Colonic mucosa (tissue), 4 donors: ENCODE measurements at regions not wholly inside any gene's neighbourhood (a gene's known extent, or its start where the extent isn't known, plus 50 kb on each side); places are given as distances from the start of the nearest gene placed in this dataset.

Experiments
- DNase-seq: peaks from one replicate; pipeline ENCODE4 v3.0.0-alpha.2; 2020
- H3K27ac ChIP-seq: fragments of 200-600 bp; one replicate; pipeline ENCODE4 v1.8.0; 2021
- H3K27me3 ChIP-seq: fragments of 200-600 bp; one replicate; pipeline ENCODE4 v1.8.0; 2021
- H3K36me3 ChIP-seq: fragments of 200-600 bp; one replicate; pipeline ENCODE4 v1.8.0; 2021
- H3K4me1 ChIP-seq: fragments of 200-600 bp; one replicate; pipeline ENCODE4 v1.8.0; 2021; ENCODE audit warnings: mild to moderate bottlenecking
- H3K4me3 ChIP-seq: fragments of 200-600 bp; one replicate; pipeline ENCODE4 v1.8.0; 2021
- H3K9ac ChIP-seq, 2 donors: one replicate each; pipeline ENCODE4 v1.7.0; 2013; ENCODE audit warnings: control low read depth in 2 of 2, low read depth in 2 of 2, low read length in 2 of 2
- H3K9me3 ChIP-seq: fragments of 200-600 bp; one replicate; pipeline ENCODE4 v1.8.0; 2021
- CTCF ChIP-seq: fragments of 200-600 bp; IDR thresholded peaks from one replicate; pipeline ENCODE4 v1.8.0; 2022; ENCODE audit warnings: antibody characterized with exemption, mild to moderate bottlenecking
- intact Hi-C: fragments of 100-400 bp; cut with DNase I; formaldehyde crosslinking; loops from one replicate; pipeline ENCODE4 v1.14.1; 2022
- donor health status: healthy.
- donor health status: DM: no; HTN: no; CAD: no.
- donor health status: DM: no; HTN: no; CAD: no.

DNA sequence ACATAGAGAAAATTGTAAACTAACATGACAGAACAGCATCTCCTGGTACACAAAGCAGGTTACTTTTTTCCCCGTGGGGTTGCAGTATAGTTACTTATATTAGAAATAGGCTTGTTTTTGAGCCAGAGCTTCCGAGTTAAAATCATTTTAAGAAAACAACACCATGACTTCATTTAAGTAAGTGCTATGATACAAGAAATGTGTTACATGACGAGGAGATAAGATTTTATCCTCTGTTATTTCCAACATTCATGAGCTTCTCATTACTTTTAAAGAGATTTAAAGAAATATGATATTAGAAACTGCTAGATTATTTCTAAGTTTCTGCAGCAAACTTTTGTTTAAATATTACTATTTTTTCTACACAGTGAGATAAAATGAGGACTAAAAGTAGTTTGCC is 968.7 kb downstream of the GATA3 start:
- Histone ChIP-seq H3K4me3 (no peak overlapping the region), H3K9ac (no peak overlapping the region), H3K36me3 (no peaks in the 10 kb centered on the region), H3K27ac (no peak overlapping the region), H3K27me3 (no peaks in the 10 kb centered on the region), H3K4me1 (no peaks in the 10 kb centered on the region), H3K9me3 (no peaks in the 10 kb centered on the region)
- DNase-seq = no peak
- intact Hi-C loops = no loop called here
- no peak for TF ChIP-seq CTCF

GRCh38 chr10:9024210-9024609 is 969.7 kb downstream of the GATA3 start:
- Histone ChIP-seq H3K27ac (no peak overlapping the region), H3K27me3 (no peaks in the 10 kb centered on the region), H3K9ac (no peak overlapping the region), H3K4me1 (no peaks in the 10 kb centered on the region), H3K9me3 (no peaks in the 10 kb centered on the region), H3K4me3 (no peak overlapping the region), H3K36me3 (no peaks in the 10 kb centered on the region)
- DNase-seq = no peak
- intact Hi-C loops = no loop called here
- no peak for TF ChIP-seq CTCF

DNA sequence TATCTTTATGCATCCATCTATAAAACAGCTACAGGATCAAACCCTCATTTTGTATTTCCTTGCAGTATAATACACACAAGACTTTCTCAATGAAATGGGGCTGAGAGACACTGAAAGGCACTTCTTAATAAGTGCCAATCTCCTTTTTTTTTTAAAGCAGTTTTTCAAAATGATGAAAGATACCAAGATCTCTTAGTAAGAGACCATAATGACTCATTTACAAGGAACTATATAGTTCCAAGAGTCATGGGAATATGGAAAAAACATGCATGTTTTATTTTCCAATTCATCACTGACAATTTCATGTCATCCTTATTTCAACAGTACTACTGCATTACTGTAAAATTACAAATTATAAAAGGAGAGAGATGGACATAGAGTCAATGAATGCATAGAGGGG is 973.7 kb downstream of the GATA3 start:
- H3K9me3 ChIP-seq = no peaks in the 10 kb centered on the region
- H3K36me3 ChIP-seq = no peaks in the 10 kb centered on the region
- no peak overlapping the region for H3K27ac ChIP-seq
- H3K27me3 ChIP-seq = no peaks in the 10 kb centered on the region
- no peak for DNase-seq
- no peak for TF ChIP-seq CTCF
- no peak overlapping the region for H3K9ac ChIP-seq
- H3K4me3 ChIP-seq = no peak overlapping the region
- H3K4me1 ChIP-seq = no peaks in the 10 kb centered on the region
- intact Hi-C loops = no loop called here

DNA sequence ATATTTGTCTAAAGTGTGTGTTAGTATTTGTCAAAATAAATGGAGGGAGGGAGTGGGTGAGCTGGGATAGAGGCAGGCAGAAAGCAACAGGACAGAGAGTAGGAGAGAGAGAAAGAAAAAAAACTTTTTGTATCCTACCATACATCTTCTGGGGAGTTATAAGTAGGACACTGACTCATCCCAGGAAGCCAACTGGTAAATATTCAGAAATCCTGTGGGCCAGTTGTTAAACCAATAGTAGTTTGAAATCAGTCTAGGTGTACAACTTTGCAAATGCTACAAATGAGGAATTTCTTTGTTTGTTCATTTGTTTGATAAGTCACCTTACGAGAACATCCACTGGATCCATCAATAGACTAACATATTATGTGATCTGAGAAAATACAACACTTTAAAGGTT is 980.9 kb downstream of the GATA3 start:
- H3K9me3 ChIP-seq = no peaks in the 10 kb centered on the region
- H3K4me3 ChIP-seq = no peak overlapping the region
- H3K36me3 ChIP-seq = no peaks in the 10 kb centered on the region
- intact Hi-C loops = no loop called here
- DNase-seq = no peak
- H3K4me1 ChIP-seq = no peaks in the 10 kb centered on the region
- no peaks in the 10 kb centered on the region for H3K27me3 ChIP-seq
- no peak for TF ChIP-seq CTCF
- H3K9ac ChIP-seq = no peak overlapping the region
- no peak overlapping the region for H3K27ac ChIP-seq

- no peaks in the 10 kb centered on the region for H3K9me3 ChIP-seq
- H3K27ac ChIP-seq = no peak overlapping the region
- H3K4me3 ChIP-seq = no peak overlapping the region
- H3K36me3 ChIP-seq = no peaks in the 10 kb centered on the region
- no peak for DNase-seq
- H3K9ac ChIP-seq = no peak overlapping the region
- H3K4me1 ChIP-seq = no peaks in the 10 kb centered on the region
- intact Hi-C loops = no loop called here
- no peaks in the 10 kb centered on the region for H3K27me3 ChIP-seq
- TF ChIP-seq CTCF = no peak
Observed at GRCh38 chr10:9036711-9037204, 982.3 kb downstream of the GATA3 start.
